ENCODE measurements at regions not wholly inside any gene's neighbourhood (a gene's known extent, or its start where the extent isn't known, plus 50 kb on each side); places are given as distances from the start of the nearest gene placed in this dataset.

- no peaks in the 10 kb centered on the region for H3K4me1 ChIP-seq
- H3K36me3 ChIP-seq, result no peaks in the 10 kb centered on the region
- intact Hi-C loops (cut with DNase I), result no loop called here
- TF ChIP-seq, protein P1, sequence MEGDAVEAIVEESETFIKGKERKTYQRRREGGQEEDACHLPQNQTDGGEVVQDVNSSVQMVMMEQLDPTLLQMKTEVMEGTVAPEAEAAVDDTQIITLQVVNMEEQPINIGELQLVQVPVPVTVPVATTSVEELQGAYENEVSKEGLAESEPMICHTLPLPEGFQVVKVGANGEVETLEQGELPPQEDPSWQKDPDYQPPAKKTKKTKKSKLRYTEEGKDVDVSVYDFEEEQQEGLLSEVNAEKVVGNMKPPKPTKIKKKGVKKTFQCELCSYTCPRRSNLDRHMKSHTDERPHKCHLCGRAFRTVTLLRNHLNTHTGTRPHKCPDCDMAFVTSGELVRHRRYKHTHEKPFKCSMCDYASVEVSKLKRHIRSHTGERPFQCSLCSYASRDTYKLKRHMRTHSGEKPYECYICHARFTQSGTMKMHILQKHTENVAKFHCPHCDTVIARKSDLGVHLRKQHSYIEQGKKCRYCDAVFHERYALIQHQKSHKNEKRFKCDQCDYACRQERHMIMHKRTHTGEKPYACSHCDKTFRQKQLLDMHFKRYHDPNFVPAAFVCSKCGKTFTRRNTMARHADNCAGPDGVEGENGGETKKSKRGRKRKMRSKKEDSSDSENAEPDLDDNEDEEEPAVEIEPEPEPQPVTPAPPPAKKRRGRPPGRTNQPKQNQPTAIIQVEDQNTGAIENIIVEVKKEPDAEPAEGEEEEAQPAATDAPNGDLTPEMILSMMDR (IDR thresholded peaks at IDR 0.05), result no peak
- H3K9me3 ChIP-seq, result no peaks in the 10 kb centered on the region
- no peak overlapping the region for H3K27ac ChIP-seq
- H3K27me3 ChIP-seq, result no peaks in the 10 kb centered on the region
- DNase-seq (no peak), ATAC-seq (no peak)
- H3K4me3 ChIP-seq, result no peak overlapping the region
Measured at GRCh38 chr4:60926624-60927023, 273.5 kb upstream of the ADGRL3 start.

- intact Hi-C loops (cut with DNase I), result no loop called here
- H3K9me3 ChIP-seq, result no peaks in the 10 kb centered on the region
- ATAC-seq (no peak), DNase-seq (no peak)
- TF ChIP-seq, protein P1 (IDR thresholded peaks at IDR 0.05), result no peak
- no peak overlapping the region for H3K4me3 ChIP-seq
- no peak overlapping the region for H3K27ac ChIP-seq
- no peaks in the 10 kb centered on the region for H3K36me3 ChIP-seq
- no peaks in the 10 kb centered on the region for H3K4me1 ChIP-seq
- H3K27me3 ChIP-seq, result no peaks in the 10 kb centered on the region
Measured at GRCh38 chr4:60930866-60931265, 269.3 kb upstream of the ADGRL3 start.

GRCh38 chr4:60934566-60935295 lies 265.4 kb upstream of the ADGRL3 start:
- no peak overlapping the region for H3K4me3 ChIP-seq
- H3K27me3 ChIP-seq, result no peaks in the 10 kb centered on the region
- no peaks in the 10 kb centered on the region for H3K4me1 ChIP-seq
- DNase-seq, result no peak
- ATAC-seq, result no peak
- TF ChIP-seq, protein P1 (IDR thresholded peaks at IDR 0.05), result no peak
- H3K27ac ChIP-seq, result no peak overlapping the region
- no peaks in the 10 kb centered on the region for H3K36me3 ChIP-seq
- intact Hi-C loops (cut with DNase I), result no loop called here
- H3K9me3 ChIP-seq, result no peaks in the 10 kb centered on the region

DNA sequence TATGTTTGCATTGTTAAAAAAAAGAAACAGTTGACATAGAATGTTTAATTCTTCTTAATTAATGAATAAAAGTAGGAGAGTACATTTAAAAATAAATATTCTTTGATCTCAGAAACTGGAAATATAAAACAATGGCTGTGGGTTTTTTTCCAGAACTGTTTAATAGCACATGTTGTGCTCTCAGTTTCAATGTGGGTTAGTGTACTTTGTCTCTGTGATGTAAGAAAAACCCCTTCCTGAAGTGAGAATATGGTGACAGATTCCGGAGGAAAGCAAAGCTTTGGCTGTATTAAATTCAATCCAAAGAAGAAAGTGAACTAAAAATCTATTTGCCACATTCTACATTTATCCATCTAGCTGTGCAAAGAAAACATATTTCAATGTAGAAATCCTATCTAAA lies 261.9 kb upstream of the ADGRL3 start:
- H3K36me3 ChIP-seq, result no peaks in the 10 kb centered on the region
- no peak for ATAC-seq
- H3K27ac ChIP-seq, result no peak overlapping the region
- TF ChIP-seq, protein P1 (IDR thresholded peaks at IDR 0.05), result no peak
- intact Hi-C loops (cut with DNase I), result no loop called here
- no peaks in the 10 kb centered on the region for H3K9me3 ChIP-seq
- no peaks in the 10 kb centered on the region for H3K4me1 ChIP-seq
- no peak for DNase-seq
- no peak overlapping the region for H3K4me3 ChIP-seq
- no peaks in the 10 kb centered on the region for H3K27me3 ChIP-seq

DNA sequence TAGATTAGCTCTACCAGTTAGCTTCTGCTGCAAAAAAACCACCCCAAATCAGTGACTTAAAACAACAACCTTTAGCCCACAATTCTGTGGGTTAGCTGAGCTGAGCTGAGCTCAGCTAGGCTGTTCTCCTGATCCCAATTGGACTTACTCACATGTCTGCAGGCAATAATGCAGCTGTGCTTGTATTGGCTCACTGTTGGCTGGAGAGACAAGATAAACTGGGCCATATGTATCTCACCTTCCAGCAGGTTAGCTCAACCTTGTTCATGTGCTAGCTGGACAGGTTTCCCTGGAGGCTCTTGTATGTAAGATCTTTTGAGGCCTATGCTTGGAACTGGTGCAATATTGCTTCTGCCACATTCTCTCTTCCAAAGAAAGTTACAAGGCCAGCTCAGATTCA lies 261.5 kb upstream of the ADGRL3 start:
- Histone ChIP-seq H3K4me3 (no peak overlapping the region), H3K27ac (no peak overlapping the region), H3K9me3 (no peaks in the 10 kb centered on the region), H3K36me3 (no peaks in the 10 kb centered on the region), H3K27me3 (no peaks in the 10 kb centered on the region), H3K4me1 (no peaks in the 10 kb centered on the region)
- TF ChIP-seq, protein P1 (IDR thresholded peaks at IDR 0.05), result no peak
- DNase-seq, result no peak
- no peak for ATAC-seq
- intact Hi-C loops (cut with DNase I), result no loop called here

GRCh38 chr4:60944060-60944459 lies 256.1 kb upstream of the ADGRL3 start:
- H3K9me3 ChIP-seq, result no peaks in the 10 kb centered on the region
- no peak overlapping the region for H3K4me3 ChIP-seq
- no peaks in the 10 kb centered on the region for H3K4me1 ChIP-seq
- no peaks in the 10 kb centered on the region for H3K27me3 ChIP-seq
- intact Hi-C loops (cut with DNase I), result no loop called here
- H3K36me3 ChIP-seq, result no peaks in the 10 kb centered on the region
- no peak overlapping the region for H3K27ac ChIP-seq
- TF ChIP-seq, protein P1 (IDR thresholded peaks at IDR 0.05), result no peak
- DNase-seq, result no peak
- no peak for ATAC-seq
